Osteoblast (primary cell): ENCODE measurements at regions not wholly inside any gene's neighbourhood (a gene's known extent, or its start where the extent isn't known, plus 50 kb on each side); places are given as distances from the start of the nearest gene placed in this dataset.
"Not testable (repeated sequence)": the region's sequence is repeated elsewhere in the genome, so short reads cannot be mapped to it uniquely, and the experiment has no call there.

ENCODE experiments used
- DNase-seq: peaks from one replicate; pipeline ENCODE4 v3.0.0; 2011; ENCODE audit warnings: low spot score, mixed read lengths; ENCODE audit not compliant: insufficient read length; ENCODE audit errors: missing footprints
- H2AFZ ChIP-seq: 2 replicates; pipeline ENCODE4 v1.6.0; 2011; ENCODE audit warnings: mild to moderate bottlenecking, low read length
- H3K27ac ChIP-seq: 2 replicates; pipeline ENCODE4 v1.5.1; 2011; ENCODE audit warnings: mild to moderate bottlenecking, low read depth, low read length, moderate library complexity
- H3K27me3 ChIP-seq: 2 replicates; pipeline ENCODE4 v1.6.0; 2012; ENCODE audit warnings: mild to moderate bottlenecking, control low read depth, inconsistent platforms, low read length, moderate library complexity; ENCODE audit not compliant: insufficient read depth
- H3K36me3 ChIP-seq: 2 replicates; pipeline ENCODE4 v1.5.1; 2011; ENCODE audit warnings: mild to moderate bottlenecking, low read length, control low read depth, moderate library complexity; ENCODE audit not compliant: insufficient read depth
- H3K4me1 ChIP-seq: 2 replicates; pipeline ENCODE4 v1.5.1; 2011; ENCODE audit warnings: mild to moderate bottlenecking, low read length, control low read depth, moderate library complexity; ENCODE audit not compliant: insufficient read depth
- H3K4me2 ChIP-seq: 2 replicates; pipeline ENCODE4 v1.6.0; 2011; ENCODE audit warnings: mild to moderate bottlenecking, low read length; ENCODE audit not compliant: insufficient read depth
- H3K4me3 ChIP-seq: fragments of 200-600 bp; sonication (generic); 3 replicates; pipeline ENCODE4 v1.5.1; 2012; ENCODE audit warnings: mild to moderate bottlenecking, low read length, inconsistent platforms; ENCODE audit not compliant: insufficient read depth
- H3K79me2 ChIP-seq: 2 replicates; pipeline ENCODE4 v1.6.0; 2012; ENCODE audit warnings: mild to moderate bottlenecking, low read length, control low read depth, inconsistent platforms; ENCODE audit not compliant: insufficient read depth
- H3K9me3 ChIP-seq: 2 replicates; pipeline ENCODE4 v1.5.1; 2011; ENCODE audit warnings: low read depth, low read length, control low read depth
- H4K20me1 ChIP-seq: 2 replicates; pipeline ENCODE4 v1.6.0; 2012; ENCODE audit warnings: mild to moderate bottlenecking, low read length, control low read depth; ENCODE audit not compliant: insufficient read depth
- CTCF ChIP-seq: IDR thresholded peaks from 2 replicates; pipeline ENCODE4 v1.5.1; 2011; ENCODE audit warnings: mild to moderate bottlenecking, low read depth, low read length, moderate library complexity; ENCODE audit errors: extremely low read depth

DNA sequence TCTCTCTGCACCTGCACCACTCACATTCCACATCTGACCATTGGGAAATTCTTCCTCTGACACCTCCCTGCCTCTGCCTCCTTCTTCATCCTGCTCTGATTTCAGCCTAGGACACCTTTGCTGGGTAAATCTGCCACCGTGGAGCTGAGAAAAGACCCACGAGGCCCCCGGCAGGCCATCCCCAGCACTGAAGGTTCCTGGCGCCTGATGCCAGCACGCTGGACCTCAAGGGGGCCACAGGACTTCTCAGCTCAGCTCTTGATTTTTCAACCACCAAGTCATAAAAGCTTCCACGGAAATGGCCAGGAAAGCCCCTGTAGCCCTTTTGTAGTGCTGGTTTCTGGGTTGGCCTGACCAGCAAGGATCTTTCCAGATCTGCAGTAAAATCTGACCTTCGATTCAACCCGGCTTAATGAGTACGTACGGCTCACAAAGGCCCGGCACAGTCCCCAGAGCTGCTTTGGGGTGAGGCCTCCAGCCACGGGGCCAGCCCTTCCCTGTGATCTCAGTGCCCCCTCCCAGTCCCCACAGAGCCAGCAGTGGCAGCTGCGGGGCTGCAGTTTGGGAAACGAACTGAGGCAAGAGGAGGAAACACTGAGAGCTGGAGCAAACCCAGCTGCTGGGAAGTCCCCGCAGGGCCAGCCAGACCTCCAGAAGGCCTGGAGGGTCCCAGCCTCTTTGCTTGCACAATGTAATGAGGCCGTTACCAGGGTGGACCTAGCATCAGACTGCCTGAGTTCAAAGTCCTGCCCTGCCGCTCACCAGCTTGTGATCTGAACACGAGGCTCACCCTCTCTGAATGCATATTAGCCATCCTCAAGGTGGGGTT, 157.5 kb downstream of the BMP7 start:
- DNase-seq: no peak

GRCh38 chr20:57109571-57109953, 156.9 kb downstream of the BMP7 start:
- no peak for TF ChIP-seq CTCF
- H3K79me2 ChIP-seq: no peaks in the 10 kb centered on the region
- no peak overlapping the region for H2AFZ ChIP-seq
- no peaks in the 10 kb centered on the region for H4K20me1 ChIP-seq
- H3K36me3 ChIP-seq: no peaks in the 10 kb centered on the region
- no peaks in the 10 kb centered on the region for H3K9me3 ChIP-seq
- no peaks in the 10 kb centered on the region for H3K27me3 ChIP-seq
- H3K4me1 ChIP-seq: no peaks in the 10 kb centered on the region
- H3K4me3 ChIP-seq: no peak overlapping the region
- H3K4me2 ChIP-seq: no peak overlapping the region
- H3K27ac ChIP-seq: no peak overlapping the region
- DNase-seq: no peak

More for the DNA sequence above, 157.5 kb downstream of the BMP7 start:
- Histone ChIP-seq H3K4me3 (no peak overlapping the region), H3K36me3 (no peaks in the 10 kb centered on the region), H2AFZ (no peak overlapping the region), H3K4me2 (no peak overlapping the region), H3K27me3 (no peaks in the 10 kb centered on the region), H4K20me1 (no peaks in the 10 kb centered on the region), H3K9me3 (no peaks in the 10 kb centered on the region), H3K27ac (no peak overlapping the region), H3K79me2 (no peaks in the 10 kb centered on the region), H3K4me1 (no peaks in the 10 kb centered on the region)
- no peak for TF ChIP-seq CTCF

DNA sequence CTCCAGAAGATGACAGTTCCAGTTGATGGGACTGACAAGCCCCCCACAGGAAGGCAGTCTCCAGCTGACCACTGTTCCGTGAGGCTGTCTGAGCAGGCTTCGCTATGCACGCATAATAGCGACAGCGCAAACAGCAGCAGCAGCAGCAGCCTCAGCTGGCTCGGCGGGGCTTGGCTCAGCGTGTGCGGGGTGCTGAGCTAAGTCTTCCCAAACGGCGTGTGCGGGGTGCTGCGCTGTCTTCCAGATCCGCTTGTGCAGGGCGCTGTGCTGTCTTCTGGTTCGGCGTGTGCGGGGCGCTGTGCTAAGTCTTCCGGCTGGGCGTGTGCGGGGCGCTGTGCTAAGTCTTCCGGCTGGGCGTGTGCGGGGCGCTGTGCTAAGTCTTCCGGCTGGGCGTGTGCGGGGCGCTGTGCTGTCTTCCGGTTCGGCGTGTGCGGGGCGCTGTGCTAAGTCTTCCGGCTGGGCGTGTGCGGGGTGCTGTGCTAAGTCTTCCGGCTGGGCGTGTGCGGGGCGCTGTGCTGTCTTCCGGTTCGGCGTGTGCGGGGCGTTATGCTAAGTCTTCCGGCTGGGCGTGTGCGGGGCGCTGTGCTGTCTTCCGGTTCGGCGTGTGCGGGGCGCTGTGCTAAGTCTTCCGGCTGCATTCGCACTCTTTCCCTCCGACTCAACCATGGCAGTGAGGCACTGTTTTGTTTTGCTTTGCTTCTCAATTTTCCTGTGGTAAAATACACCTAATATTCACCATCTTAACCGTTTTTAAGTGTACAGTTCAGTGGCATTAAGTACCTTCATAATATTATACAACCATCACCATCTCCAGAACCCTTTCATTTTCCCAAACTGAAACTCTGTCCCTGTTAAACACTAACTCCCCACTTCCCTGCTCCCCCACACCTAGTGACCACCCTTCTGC, 156.1 kb downstream of the BMP7 start:
- H3K36me3 ChIP-seq, H3K27ac ChIP-seq, H3K4me2 ChIP-seq, H3K9me3 ChIP-seq, H2AFZ ChIP-seq, H3K79me2 ChIP-seq, H3K27me3 ChIP-seq, DNase-seq, H3K4me3 ChIP-seq, H4K20me1 ChIP-seq, H3K4me1 ChIP-seq: not testable (repeated sequence)

GRCh38 chr20:57111028-57111373, 155.4 kb downstream of the BMP7 start:
- no peaks in the 10 kb centered on the region for H3K4me1 ChIP-seq
- DNase-seq: no peak
- H3K36me3 ChIP-seq: no peaks in the 10 kb centered on the region
- H3K79me2 ChIP-seq: no peaks in the 10 kb centered on the region
- H2AFZ ChIP-seq: no peak overlapping the region
- no peak for TF ChIP-seq CTCF
- H4K20me1 ChIP-seq: no peaks in the 10 kb centered on the region
- no peaks in the 10 kb centered on the region for H3K27me3 ChIP-seq
- no peak overlapping the region for H3K27ac ChIP-seq
- H3K4me2 ChIP-seq: no peak overlapping the region
- H3K4me3 ChIP-seq: no peak overlapping the region
- H3K9me3 ChIP-seq: no peaks in the 10 kb centered on the region
